ENCODE measurements at regions not wholly inside any gene's neighbourhood (a gene's known extent, or its start where the extent isn't known, plus 50 kb on each side); places are given as distances from the start of the nearest gene placed in this dataset.

DNA sequence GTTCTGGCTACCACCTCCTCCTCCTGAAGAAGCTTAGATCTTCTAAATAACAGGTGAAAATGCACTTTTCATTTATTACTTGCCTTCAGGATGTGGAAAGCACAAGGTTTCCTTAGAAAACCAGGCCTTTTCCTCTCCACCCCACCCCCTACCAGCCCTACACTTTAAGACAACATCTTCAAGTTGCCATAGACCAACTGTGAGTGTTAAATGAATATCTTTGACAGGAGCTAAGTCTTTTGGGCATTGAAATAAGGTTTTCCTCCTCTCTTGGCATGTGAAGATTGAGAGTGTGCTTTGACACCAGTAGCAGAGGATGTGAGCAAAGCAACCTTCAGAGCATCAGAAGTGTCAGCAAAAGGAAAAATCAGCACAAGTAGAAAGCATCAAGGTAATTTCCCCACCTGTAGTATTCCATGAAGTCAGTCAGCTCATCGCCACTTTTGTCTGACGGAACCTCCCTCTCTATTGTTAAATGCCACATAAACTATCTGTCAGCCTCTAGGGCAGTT is 532.3 kb upstream of the MMS22L start:
- no peak for DNase-seq (ENCODE audit: low read depth)

DNA sequence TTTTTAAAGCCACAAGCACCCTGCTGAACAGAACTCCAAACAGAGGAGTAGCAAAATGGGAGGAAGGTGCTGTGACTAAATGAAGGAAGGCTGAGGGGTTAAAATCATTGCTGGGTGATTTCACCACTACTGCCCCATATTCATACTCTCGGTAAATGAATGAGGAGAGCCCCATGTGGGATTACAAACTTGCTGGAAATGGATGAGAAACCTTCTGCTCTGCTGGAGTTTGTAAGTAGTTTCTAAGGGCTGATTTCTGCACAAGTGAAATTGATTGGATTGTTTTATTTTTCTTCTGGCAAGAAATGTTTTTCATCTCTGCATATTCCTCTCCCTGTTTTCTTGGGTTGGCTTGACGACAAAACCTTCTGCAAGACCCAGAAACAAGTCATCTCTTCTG is 533.5 kb upstream of the MMS22L start:
- DNase-seq (ENCODE audit: low read depth): no peak

DNA sequence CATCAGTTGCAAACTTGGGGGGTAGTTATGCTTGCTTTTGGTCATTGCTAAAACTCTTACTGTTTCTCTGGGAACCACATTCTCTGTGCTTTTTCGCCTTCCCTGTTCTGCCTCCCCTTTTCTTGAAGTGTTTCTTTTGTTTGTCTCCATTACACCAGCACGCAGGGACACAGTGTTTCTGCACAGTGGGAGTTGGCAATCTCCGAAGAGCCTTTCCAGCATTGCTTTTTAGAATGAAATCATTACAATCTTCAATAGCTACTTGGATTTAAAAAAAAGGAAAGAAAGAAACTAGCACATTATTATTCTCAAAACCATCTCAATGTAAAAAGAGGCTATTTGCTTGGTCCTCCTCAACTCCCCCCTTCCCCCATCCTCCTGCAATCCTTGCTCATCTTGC is 536.7 kb upstream of the MMS22L start:
- no peak for DNase-seq (ENCODE audit: low read depth)

DNA sequence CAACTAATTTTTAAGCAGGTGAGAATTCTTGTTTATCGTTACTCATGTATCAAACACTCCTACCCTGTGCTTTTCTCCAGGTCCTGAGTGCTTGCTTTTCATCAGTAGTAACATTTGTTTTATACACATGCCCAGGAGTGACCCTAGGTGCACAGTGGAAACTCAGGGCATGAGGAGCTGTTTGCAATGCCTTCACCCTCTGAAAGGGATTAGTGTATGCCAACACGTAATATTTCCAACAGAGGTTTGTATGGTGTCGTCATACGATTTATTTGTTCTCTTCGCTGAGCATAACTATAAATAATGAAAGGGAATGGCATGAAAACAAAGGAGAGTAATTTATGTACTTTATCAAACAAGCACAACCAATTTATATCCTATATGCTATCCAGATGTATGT is 537.4 kb upstream of the MMS22L start:
- no peak for DNase-seq (ENCODE audit: low read depth)

DNA sequence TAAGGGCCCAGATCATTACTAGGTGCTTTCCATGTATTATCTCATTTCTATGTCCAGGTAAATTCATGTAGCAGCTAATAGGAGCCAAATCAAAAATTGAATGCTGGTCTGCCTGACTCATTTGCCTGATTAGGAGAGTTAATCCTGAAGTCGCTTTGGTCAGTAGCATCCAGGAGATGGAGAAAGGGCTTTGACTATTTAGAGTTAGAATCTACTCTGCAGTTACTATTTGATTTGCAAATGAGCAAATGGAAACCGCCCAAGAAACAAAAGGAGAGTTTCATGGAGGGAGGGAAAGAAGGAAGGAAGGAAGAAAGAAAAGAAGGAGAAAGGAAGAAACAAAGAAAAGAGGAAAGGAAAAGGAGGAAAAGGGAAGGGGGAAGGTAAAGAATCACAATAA is 539.6 kb upstream of the MMS22L start:
- no peak for DNase-seq (ENCODE audit: low read depth)

DNA sequence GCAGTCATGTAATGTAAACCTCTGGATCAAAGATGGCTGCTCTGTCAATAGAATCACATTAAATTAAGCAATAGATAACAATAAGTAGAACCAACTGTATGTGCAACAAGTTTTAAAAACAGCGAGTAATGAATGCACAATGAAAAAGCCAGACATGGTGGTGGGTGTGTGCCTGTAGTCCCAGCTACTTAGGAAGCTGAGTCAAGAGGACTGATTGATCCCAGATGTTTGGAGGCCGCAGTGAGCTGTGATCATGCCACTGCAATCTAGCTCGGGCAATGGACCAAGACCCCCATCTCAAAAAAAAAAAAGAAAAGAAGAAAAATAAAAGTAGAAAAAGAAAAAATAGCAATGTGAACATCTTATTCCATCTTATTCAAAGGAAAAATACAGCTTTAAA is 558.7 kb upstream of the MMS22L start:
- no peak for DNase-seq (ENCODE audit: low read depth)

DNA sequence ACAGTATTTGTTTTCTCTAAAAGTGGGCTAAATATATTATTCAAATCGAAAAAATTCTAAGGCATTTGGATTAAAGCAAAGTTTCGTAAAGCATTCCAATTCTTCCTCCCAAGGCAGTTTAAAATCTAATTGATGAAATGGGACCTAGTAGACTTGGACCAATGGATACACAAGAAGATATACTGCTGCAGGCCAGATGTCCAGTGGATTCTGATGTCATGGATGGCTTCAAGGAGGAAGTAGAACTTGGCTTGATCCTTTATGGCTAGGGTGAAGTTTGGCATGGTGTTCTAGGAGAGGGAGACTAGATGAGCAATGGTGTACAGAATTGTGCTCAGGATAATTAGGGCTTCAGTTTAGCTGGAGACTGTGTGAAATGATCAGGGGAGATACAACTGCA is 559.5 kb upstream of the MMS22L start:
- DNase-seq (ENCODE audit: low read depth): no peak

DNA sequence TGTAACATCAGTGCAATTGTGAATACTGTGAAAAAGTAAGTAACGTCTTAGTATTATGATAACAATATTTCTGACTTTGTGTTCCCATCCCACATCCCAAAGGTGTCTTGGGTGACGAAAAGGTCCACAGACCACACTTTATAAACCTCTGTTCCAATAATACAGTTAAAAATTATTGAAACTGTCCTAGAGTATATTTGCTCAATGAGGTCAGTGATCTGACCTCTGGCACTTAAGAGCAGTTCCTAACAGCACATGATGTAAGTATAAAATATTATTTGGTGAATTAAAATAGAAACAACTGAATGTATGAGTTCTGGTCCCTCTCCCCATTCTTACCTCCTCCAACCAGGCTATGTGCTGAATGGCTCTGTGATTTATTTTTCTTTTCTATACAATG is 566.4 kb upstream of the MMS22L start:
- no peak for DNase-seq (ENCODE audit: low read depth)

DNA sequence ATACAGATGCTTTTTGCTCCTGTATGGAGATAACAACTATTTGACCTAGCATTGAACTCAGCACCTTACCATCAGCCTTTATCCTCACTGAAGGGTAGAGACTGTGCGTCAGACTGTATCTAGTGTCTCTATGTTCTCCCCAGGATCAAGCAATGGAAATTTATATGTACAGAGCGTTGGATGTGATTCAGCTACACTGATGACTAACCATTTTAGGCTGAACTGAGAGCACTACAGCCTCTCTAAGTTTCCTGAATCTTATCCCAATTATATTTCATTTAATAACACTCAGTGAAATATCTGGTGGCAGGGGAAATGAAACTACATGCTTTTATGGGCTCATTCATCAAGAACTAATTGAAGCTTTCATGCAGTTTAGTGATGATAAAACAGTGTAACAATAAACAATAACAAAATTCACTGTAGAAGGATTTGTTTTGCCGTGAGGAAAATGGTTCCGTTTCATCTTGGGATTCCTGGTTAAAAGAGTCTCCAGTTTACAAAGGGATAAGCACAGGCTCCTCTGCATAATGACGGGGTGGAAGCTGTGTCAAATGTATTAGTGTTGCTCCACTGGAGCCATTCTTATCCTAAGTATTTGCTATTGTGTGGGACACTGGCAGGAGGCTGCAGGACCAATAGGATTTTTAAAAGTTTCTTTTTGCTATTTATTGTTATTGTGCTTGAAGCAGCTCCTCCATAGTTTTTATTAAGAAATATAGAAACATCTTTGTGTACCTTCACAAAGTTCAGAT is 567.6 kb upstream of the MMS22L start:
- DNase-seq (ENCODE audit: low read depth): no peak

DNA sequence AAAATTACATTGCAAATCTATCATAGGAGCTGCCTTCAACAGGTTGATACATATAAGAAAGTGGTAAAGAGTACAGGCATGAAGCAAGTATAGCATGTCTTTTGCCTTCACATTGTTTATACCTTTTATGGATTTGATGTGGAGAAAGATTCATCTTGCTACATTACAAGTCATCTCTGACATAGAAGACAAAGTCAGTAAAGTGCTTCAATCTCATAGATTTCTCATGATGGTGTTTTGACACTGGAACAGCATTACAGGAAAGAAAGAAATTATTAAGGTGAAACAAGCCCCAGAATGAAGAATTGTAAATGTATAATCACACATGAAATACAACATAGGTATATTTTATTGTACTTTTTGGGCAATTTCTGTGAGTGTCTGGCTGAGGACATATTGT is 580.7 kb upstream of the MMS22L start:
- DNase-seq (ENCODE audit: low read depth): no peak

DNA sequence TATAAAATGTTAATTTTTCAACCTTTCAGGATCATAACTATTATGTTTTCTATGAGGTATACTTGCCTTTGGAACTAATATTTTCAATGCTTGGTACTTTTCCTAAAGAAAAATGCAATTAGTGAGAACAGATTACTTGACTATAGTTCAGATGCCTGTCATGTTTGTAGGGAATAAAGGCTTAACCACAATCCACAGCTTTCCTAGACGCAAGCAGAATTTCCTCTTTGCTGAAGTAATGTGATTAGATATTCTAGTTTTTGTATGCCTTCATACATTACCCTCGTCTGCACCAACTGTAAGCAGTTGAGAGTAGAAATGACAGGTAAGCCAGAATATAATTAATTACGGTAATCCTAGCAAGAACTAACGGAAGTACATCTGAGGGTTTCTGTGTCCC is 581.4 kb upstream of the MMS22L start:
- no peak for DNase-seq (ENCODE audit: low read depth)

DNA sequence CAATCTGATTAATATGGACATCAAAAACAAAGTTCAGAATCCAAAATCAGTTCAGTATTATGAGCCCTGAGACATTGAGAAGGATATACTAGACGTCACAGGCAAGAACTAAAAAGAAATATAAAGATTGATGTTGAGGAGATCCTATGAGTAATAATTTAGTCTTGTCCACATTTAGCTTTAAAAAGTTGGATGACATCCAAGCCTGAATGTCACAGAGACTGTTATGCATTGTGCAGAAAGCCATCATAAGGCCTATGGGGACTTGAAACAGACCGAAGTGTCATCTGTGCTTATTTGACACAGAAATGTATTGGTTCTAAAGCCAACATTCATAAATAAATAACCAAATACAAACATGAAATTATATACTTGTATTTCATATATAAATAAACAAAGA is 581.8 kb upstream of the MMS22L start:
- no peak for DNase-seq (ENCODE audit: low read depth)

DNA sequence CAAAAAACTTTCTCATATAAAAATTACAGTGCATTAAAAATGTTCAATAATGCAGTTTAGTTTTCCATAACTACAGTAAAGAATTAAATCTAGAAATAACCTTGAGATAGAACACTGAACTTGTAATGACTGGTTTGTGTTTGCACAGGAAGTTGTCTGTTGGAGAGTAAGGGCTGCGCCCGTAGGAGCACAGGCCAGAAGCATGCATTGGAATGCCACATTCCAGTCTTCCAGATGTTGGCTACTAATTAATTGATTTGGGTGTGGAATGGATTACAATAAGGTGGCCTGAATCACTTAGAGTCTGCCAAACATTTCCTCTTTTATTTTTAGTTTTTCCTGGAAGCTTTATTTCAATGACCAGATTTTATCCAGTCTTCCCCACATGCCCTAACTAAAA is 582.6 kb upstream of the MMS22L start:
- DNase-seq (ENCODE audit: low read depth): no peak

DNA sequence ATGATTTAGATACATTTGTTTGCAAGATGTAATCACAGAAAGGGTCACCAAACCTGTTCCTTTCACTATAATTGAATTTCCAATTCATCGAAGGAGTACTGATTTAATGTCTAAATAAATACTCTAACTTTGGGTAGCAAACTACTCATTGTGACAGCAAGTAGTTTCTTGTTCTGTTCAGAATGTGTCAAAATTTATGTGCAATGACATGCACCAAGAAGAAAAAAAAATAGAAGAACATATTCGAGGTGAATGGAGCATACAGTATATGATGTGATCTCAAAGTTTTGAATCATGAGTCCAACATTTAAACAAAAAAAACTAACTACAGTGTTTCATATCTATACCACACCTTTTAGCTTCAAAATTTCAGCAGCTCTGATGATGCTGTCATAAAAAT is 583.6 kb upstream of the MMS22L start:
- DNase-seq (ENCODE audit: low read depth): no peak

DNA sequence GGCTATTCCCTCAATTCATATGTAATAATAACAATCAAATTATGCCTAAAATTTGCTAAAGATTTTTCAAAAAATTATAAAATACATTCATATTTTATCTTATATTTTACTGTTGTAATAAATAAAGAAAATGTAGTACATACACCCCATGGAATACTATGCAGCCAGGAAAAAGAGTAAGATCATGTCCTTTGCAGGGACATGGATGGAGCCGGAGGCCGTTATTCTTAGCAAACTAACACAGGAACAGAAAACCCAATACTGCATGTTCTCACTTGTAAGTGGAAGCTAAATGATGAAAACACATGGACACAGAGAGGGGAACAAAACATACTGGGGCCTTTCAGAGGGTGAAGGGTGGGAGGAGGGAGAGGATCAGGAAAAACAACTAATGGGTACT is 584.2 kb upstream of the MMS22L start:
- DNase-seq (ENCODE audit: low read depth): no peak

DNA sequence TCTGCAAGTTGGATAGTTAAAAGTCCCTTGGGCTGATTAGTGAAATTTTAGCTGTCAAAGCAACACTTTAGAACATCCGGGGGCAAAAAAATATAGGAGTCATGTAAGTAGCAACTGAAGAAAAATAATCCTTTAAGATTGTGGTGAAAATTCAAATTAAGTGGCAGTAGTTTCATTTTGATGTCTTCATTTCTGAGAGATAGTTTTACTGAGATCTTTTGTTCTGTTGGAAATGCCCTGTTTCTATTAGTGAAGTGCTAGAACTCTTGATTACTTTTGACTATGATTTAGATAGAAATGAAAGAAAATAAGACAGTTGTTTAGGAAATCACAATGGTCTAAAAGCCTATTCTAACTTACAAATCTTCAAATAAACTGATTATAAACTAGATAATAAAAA is 587.3 kb upstream of the MMS22L start:
- DNase-seq (ENCODE audit: low read depth): no peak

DNA sequence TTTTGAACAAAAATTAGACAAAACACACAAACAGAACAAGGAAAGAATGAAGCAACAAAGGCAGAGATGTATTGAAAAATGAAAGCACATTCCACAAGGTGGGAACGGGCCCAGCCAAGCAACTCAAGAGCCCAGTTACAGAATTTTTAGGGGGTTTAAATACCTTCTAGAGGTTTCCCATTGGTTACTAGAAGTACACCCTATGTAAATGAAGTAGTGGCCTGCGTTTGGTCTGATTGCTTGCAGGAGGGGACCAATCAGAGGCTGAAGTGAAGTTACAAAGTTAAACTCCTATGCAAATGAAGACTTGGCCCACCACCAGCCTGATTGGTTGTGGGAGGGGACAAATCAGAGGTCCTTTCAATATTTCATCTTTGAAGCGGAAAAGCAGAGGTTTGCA is 593.7 kb upstream of the MMS22L start:
- DNase-seq (ENCODE audit: low read depth): no peak

DNA sequence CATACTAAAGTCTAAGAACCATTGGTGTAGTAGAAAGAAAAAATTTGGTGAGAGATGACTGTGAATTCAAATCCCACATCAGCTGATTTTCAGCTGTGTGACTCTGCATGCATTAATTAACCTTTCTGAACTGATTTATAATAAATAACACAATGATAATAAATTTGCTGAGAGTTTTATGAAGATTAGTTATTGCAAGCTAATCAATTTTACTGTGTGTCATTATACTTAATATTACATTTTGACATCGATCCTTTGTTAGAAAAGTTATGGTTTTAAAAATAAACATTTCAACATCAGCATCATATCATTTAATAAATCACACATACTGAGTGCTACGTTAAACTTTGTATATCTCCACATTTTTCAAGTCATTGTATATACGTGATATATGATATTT is 599.7 kb upstream of the MMS22L start:
- no peak for DNase-seq (ENCODE audit: low read depth)

DNA sequence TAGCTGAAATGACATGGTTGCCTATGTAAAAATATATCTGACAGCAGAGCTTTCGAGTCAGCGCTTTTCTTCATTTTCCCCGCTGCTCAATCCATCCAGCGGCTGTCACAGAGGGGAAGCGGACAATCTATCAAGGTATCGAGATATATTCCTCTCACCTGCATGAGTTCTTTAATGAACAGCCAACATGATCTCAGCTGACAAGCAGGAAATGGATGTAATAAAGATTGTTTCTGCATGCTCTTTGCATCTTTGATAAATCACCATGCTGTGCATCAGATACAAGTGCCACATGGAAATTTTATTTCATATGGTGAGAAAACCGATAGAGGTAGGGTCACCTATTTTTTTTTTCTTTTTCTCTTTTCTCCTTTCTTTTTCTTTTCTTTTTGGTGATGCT is 602.3 kb upstream of the MMS22L start:
- DNase-seq (ENCODE audit: low read depth): no peak

DNA sequence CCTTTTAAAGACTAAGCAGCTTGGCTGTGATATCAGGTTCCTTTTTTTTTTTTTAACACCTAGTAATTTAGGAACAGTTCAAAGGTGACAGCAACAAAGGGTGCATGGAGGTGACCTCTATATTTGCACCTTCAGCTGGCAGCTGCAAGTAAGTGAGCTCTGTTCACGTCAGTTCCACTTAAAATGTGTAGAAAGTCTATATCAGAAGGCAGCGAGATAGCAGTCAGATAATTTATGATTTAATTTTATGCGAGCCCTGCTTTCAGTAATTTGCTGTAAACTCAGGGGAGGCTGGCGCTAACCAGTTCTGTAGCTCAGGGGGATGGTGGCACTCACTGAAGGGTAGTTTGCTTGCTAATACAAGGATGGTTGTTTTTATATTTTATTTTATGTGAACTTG is 602.8 kb upstream of the MMS22L start:
- DNase-seq (ENCODE audit: low read depth): no peak

DNA sequence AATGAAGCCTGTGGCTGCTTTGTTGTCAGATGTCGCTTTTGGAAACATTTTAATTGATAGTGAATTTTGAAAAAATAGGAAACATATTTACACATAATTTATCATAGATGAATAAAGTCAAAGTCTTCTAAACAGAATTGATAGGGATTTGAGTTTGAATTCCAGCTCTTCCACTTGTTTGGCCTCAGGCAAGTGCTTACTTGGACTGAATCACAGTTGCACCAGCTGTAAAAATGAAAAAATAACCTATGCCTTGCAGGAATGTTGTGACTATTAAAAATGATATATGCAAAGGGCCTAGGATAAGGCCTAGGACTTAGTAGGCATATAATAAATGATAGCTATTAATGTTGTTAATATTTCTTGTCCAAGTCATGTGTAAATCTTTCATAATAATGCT is 618.5 kb upstream of the MMS22L start:
- DNase-seq (ENCODE audit: low read depth): no peak

DNA sequence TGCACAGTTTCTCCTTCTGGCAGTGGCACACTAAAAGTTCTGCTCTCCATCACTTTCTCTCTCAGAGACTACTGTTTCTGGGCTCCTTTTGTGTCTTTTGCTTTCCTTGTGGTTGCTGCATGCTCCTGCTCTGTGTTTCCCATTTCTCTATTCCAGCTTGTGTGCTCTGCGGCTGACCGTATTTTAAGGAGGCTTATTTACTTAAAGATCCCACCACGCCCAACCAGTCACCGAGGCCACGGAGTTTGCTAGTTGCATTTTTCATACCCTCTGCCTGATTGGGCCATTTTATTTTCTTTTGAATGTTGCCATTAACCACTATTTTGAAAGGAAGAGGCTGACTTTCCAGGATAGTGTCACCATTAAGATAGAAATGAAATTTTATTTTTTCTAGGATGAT is 626.4 kb upstream of the MMS22L start:
- DNase-seq (ENCODE audit: low read depth): no peak

DNA sequence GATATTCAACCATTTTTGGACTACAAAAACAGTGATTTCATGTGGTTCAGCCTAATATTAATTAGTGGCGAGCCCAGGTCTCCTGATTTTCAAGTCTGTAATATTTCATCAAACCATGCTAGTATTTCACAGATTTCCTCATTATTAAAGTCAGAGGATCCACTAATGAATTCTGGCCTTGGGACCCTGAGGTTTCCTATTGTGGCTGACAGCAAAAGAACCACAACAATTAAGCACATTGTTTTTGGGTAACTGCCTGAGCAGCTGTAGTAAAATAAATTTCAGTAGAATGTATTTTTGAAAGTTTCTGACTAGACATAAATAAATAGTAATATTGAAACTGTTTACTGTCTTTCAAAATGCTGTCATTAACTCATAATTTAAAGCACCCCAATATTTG is 630.7 kb upstream of the MMS22L start:
- DNase-seq (ENCODE audit: low read depth): no peak

DNA sequence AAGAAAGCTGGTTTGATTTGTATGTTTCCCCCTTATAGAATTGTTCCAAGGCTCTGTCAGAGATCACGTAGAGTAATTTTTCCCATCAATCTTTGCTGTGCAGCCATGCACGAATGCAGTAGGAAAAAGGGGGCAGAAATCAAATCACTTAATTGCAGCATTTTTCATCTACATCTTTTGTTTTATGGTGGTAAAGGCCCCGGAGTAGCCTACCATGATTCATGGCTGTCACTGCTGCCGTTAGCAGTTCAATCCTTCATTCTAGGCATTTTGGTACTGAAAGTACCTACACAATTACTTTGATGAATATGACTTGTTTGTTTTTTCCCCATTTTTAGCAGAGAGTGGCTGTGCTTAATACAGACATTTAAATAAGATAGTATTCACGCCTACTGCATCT is 631.9 kb upstream of the MMS22L start:
- DNase-seq (ENCODE audit: low read depth): no peak

DNA sequence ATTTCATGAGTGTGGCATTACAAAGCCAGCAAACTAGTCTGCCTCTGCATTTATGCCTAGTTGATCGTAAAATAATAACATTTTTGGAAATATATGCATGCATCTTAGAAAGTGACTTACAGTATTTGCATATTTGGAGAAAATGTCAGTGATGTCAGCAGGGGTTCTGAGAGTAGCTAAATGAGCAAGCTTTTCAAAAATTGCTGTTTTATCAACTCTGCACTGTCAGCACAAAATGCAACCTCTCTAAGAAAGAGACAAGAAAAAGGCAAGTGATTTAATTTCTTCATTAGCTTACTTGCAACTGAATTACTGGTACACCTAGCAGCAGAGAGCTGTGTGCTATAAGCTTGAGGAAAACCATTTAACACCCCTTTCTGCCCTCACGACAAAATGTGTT is 632.5 kb upstream of the MMS22L start:
- DNase-seq (ENCODE audit: low read depth): no peak
